ENCODE measurements at regions not wholly inside any gene's neighbourhood (a gene's known extent, or its start where the extent isn't known, plus 50 kb on each side); places are given as distances from the start of the nearest gene placed in this dataset.

GRCh38 chr18:25661831-25662230, 309.9 kb upstream of the ZNF521 start:
- TF ChIP-seq CTCF (conservative IDR thresholded peaks at IDR 0.05; ENCODE audit: low read depth, low read length) (no peak), EZH2phosphoT487 (IDR thresholded peaks at IDR 0.05; ENCODE audit: borderline replicate concordance, low read length) (no peak), EZH2 (IDR thresholded peaks at IDR 0.05; ENCODE audit: low read length, unreplicated experiment) (no peak)
